A549 (cell line): ENCODE measurements at regions not wholly inside any gene's neighbourhood (a gene's known extent, or its start where the extent isn't known, plus 50 kb on each side); places are given as distances from the start of the nearest gene placed in this dataset.

ENCODE experiments used
- CBX2 ChIP-seq: fragments of 200-600 bp; sonication (generic); IDR thresholded peaks from 2 replicates; pipeline ENCODE4 v1.6.1; 2016; ENCODE audit warnings: low read depth, mild to moderate bottlenecking, borderline replicate concordance
- HOXB5 ChIP-seq: fragments of 250-450 bp; sonication (Bioruptor Pico); IDR thresholded peaks from 2 replicates; pipeline ENCODE4 v1.5.0; 2020; ENCODE audit warnings: mild to moderate bottlenecking, moderate library complexity
- JUN ChIP-seq, 2 experiments: fragments of >200 bp; sonication (Bioruptor Twin); formaldehyde crosslinking; IDR thresholded peaks; 2 replicates in 1 of 2; 3 replicates in 1 of 2; pipeline ENCODE4 v1.6.1; 2016 to 2017
- MYC ChIP-seq: IDR thresholded peaks from 2 replicates; pipeline ENCODE4 v1.6.1; 2012; ENCODE audit warnings: mild to moderate bottlenecking, inconsistent platforms, low read length, improper control_type of control experiment, borderline replicate concordance

DNA sequence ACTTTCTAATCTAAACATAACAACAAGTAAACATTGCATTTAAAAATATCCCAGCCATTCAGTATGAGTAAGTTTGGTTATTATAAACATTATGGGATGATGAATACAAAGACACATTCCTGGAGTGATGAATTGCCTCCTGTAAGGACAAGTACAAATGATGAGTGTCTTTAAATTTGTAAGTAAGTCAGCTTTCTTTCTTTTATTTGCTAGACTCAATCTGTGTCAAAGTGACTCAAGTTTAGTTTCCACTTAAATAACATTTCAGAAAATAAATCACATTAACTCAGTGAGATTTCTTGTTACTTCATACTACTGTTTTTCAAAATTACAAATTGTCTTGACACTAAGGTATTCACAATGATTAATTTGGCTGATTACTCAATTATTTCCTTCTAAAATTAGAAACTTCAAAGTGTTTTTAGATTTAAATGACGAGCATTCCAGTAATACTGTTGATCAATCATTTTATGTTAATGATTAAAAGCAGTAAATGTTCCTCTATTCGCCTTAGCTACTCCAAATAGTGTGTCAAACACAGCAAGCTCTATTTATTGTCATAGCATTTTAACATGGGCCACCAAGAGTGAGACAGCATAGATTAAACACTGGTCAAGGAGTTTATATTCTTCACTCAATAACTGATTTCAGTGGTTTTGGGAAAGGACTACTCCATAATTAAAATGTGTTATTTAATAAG, 658.0 kb upstream of the MDGA2 start:
- TF ChIP-seq MYC (no peak), CBX2 (no peak), JUN (IDR thresholded peaks at IDR 0.05) (no peak), HOXB5 (CRISPR knock-in tag) (no peak)
